Hematopoietic multipotent progenitor cell treated with erythropoietin and hydrocortisone succinate and interleukin-3 and kit ligand, for 6 days (in vitro differentiated cells): ENCODE measurements at regions not wholly inside any gene's neighbourhood (a gene's known extent, or its start where the extent isn't known, plus 50 kb on each side); places are given as distances from the start of the nearest gene placed in this dataset.
"Not testable (repeated sequence)": the region's sequence is repeated elsewhere in the genome, so short reads cannot be mapped to it uniquely, and the experiment has no call there.

Experiments
- DNase-seq: peaks from one replicate; pipeline ENCODE4 v3.0.0-alpha.2; 2015

- DNase-seq: no peak
Measured at GRCh38 chr17:56694825-56695224, 101.3 kb downstream of the NOG start.

- DNase-seq: no peak
Measured at GRCh38 chr17:56697190-56697589, 103.7 kb downstream of the NOG start.

GRCh38 chr17:56699186-56699894, 105.8 kb downstream of the NOG start:
- no peak for DNase-seq

- no peak for DNase-seq
Measured at GRCh38 chr17:56700919-56701420, 107.5 kb downstream of the NOG start.

GRCh38 chr17:56707312-56708219, 114.1 kb downstream of the NOG start:
- DNase-seq: no peak

GRCh38 chr17:56708220-56708558, 114.7 kb downstream of the NOG start:
- DNase-seq: no peak

GRCh38 chr17:56708670-56709410, 115.3 kb downstream of the NOG start:
- no peak for DNase-seq

GRCh38 chr17:56710986-56711385, 117.5 kb downstream of the NOG start:
- no peak for DNase-seq

GRCh38 chr17:56715613-56716357, 117.9 kb downstream of the C17orf67 start:
- peak; percentile 93 for DNase-seq

- no peak for DNase-seq
Measured at GRCh38 chr17:56717471-56717870, 116.2 kb downstream of the C17orf67 start.

GRCh38 chr17:56718515-56718914, 115.2 kb downstream of the C17orf67 start:
- no peak for DNase-seq

- no peak for DNase-seq
Measured at GRCh38 chr17:56723421-56723820, 110.3 kb downstream of the C17orf67 start.

GRCh38 chr17:56724664-56725063, 109.1 kb downstream of the C17orf67 start:
- no peak for DNase-seq

GRCh38 chr17:56725144-56725543, 108.6 kb downstream of the C17orf67 start:
- DNase-seq: no peak

- no peak for DNase-seq
Measured at GRCh38 chr17:56727876-56728617, 105.7 kb downstream of the C17orf67 start.

- DNase-seq: not testable (repeated sequence)
Measured at GRCh38 chr17:56731096-56731495, 102.6 kb downstream of the C17orf67 start.

GRCh38 chr17:56733833-56734232, 99.9 kb downstream of the C17orf67 start:
- DNase-seq: no peak

- no peak for DNase-seq
Measured at GRCh38 chr17:56735842-56736241, 97.9 kb downstream of the C17orf67 start.

- DNase-seq: peak; percentile 52
Measured at GRCh38 chr17:56737421-56738161, 96.1 kb downstream of the C17orf67 start.

GRCh38 chr17:56739376-56739775, 94.3 kb downstream of the C17orf67 start:
- no peak for DNase-seq

- DNase-seq: no peak
Measured at GRCh38 chr17:56739776-56740175, 93.9 kb downstream of the C17orf67 start.
